Activated T-helper 17 cell treated with anti-CD3 and anti-CD28 coated beads, Interleukin-2, amount 50 U/mL, for 72 hours (primary cell): ENCODE measurements at regions not wholly inside any gene's neighbourhood (a gene's known extent, or its start where the extent isn't known, plus 50 kb on each side); places are given as distances from the start of the nearest gene placed in this dataset.
"Not testable (repeated sequence)": the region's sequence is repeated elsewhere in the genome, so short reads cannot be mapped to it uniquely, and the experiment has no call there.

ENCODE experiments used
- ATAC-seq: fragments of 150-1000 bp; cut with Tn5 transposase; replicated peaks from 2 replicates; pipeline ENCODE4 v1.10.0; 2021; ENCODE audit warnings: mild to moderate bottlenecking, moderate library complexity
- H3K27ac Mint-ChIP-seq: one replicate; pipeline ENCODE4 v1.8.0; 2022; ENCODE audit warnings: mixed read lengths
- H3K27me3 Mint-ChIP-seq: one replicate; pipeline ENCODE4 v1.8.0; 2022; ENCODE audit warnings: mixed read lengths
- H3K36me3 Mint-ChIP-seq: one replicate; pipeline ENCODE4 v1.8.0; 2022; ENCODE audit warnings: low read depth, mild to moderate bottlenecking, mixed read lengths
- H3K4me1 Mint-ChIP-seq: one replicate; pipeline ENCODE4 v1.8.0; 2022; ENCODE audit warnings: mixed read lengths
- H3K4me3 Mint-ChIP-seq: one replicate; pipeline ENCODE4 v1.8.0; 2022; ENCODE audit warnings: mild to moderate bottlenecking, mixed read lengths
- H3K9me3 Mint-ChIP-seq: one replicate; pipeline ENCODE4 v1.8.0; 2022; ENCODE audit warnings: mixed read lengths

GRCh38 chr7:54416678-54417077, 125.5 kb upstream of the VSTM2A start:
- peaks cover 18% of the 10 kb centered on the region for H3K9me3 Mint-ChIP-seq
- H3K36me3 Mint-ChIP-seq, result no peaks in the 10 kb centered on the region
- ATAC-seq, result no peak
- H3K4me3 Mint-ChIP-seq, result no peak overlapping the region
- no peaks in the 10 kb centered on the region for H3K27me3 Mint-ChIP-seq
- H3K27ac Mint-ChIP-seq, result no peak overlapping the region
- H3K4me1 Mint-ChIP-seq, result no peaks in the 10 kb centered on the region

GRCh38 chr7:54419209-54419608, 123.0 kb upstream of the VSTM2A start:
- H3K9me3 Mint-ChIP-seq, result peaks cover 8% of the 10 kb centered on the region
- H3K27ac Mint-ChIP-seq, result no peak overlapping the region
- ATAC-seq, result no peak
- H3K4me3 Mint-ChIP-seq, result no peak overlapping the region
- H3K36me3 Mint-ChIP-seq, result no peaks in the 10 kb centered on the region
- H3K4me1 Mint-ChIP-seq, result no peaks in the 10 kb centered on the region
- no peaks in the 10 kb centered on the region for H3K27me3 Mint-ChIP-seq

- H3K36me3 Mint-ChIP-seq, result no peaks in the 10 kb centered on the region
- H3K9me3 Mint-ChIP-seq, result peaks cover 18% of the 10 kb centered on the region
- ATAC-seq, result no peak
- no peaks in the 10 kb centered on the region for H3K4me1 Mint-ChIP-seq
- no peak overlapping the region for H3K27ac Mint-ChIP-seq
- H3K27me3 Mint-ChIP-seq, result no peaks in the 10 kb centered on the region
- no peak overlapping the region for H3K4me3 Mint-ChIP-seq
These were observed 115.8 kb upstream of the VSTM2A start for GRCh38 chr7:54426406-54426805.

- ATAC-seq, result no peak
- Mint-ChIP-seq H3K27ac (no peak overlapping the region), H3K36me3 (no peaks in the 10 kb centered on the region), H3K4me1 (no peaks in the 10 kb centered on the region), H3K4me3 (no peak overlapping the region), H3K27me3 (no peaks in the 10 kb centered on the region), H3K9me3 (peaks cover 18% of the 10 kb centered on the region)
These were observed 113.1 kb upstream of the VSTM2A start for GRCh38 chr7:54429111-54429510.

GRCh38 chr7:54439391-54439790, 102.8 kb upstream of the VSTM2A start:
- H3K9me3 Mint-ChIP-seq, result peaks cover 28% of the 10 kb centered on the region
- no peaks in the 10 kb centered on the region for H3K36me3 Mint-ChIP-seq
- no peak overlapping the region for H3K4me3 Mint-ChIP-seq
- no peaks in the 10 kb centered on the region for H3K4me1 Mint-ChIP-seq
- no peak overlapping the region for H3K27ac Mint-ChIP-seq
- no peaks in the 10 kb centered on the region for H3K27me3 Mint-ChIP-seq
- no peak for ATAC-seq

GRCh38 chr7:54444046-54444686, 98.0 kb upstream of the VSTM2A start:
- not testable (repeated sequence) for H3K27me3 Mint-ChIP-seq, H3K4me1 Mint-ChIP-seq, H3K4me3 Mint-ChIP-seq, H3K36me3 Mint-ChIP-seq, ATAC-seq, H3K27ac Mint-ChIP-seq
- H3K9me3 Mint-ChIP-seq, result peaks cover 13% of the 10 kb centered on the region

GRCh38 chr7:54453168-54453567, 89.0 kb upstream of the VSTM2A start:
- peaks cover 23% of the 10 kb centered on the region for H3K9me3 Mint-ChIP-seq
- not testable (repeated sequence) for H3K4me1 Mint-ChIP-seq, H3K27ac Mint-ChIP-seq, H3K27me3 Mint-ChIP-seq, H3K4me3 Mint-ChIP-seq, H3K36me3 Mint-ChIP-seq, ATAC-seq

- not testable (repeated sequence) for H3K27ac Mint-ChIP-seq, H3K36me3 Mint-ChIP-seq, H3K4me1 Mint-ChIP-seq, H3K4me3 Mint-ChIP-seq, ATAC-seq, H3K27me3 Mint-ChIP-seq
- peaks cover 23% of the 10 kb centered on the region for H3K9me3 Mint-ChIP-seq
These were observed 87.5 kb upstream of the VSTM2A start for GRCh38 chr7:54454700-54455099.

- H3K36me3 Mint-ChIP-seq, result no peaks in the 10 kb centered on the region
- H3K27ac Mint-ChIP-seq, result no peak overlapping the region
- no peak for ATAC-seq
- peaks cover 17% of the 10 kb centered on the region for H3K9me3 Mint-ChIP-seq
- no peak overlapping the region for H3K4me3 Mint-ChIP-seq
- H3K4me1 Mint-ChIP-seq, result no peaks in the 10 kb centered on the region
- H3K27me3 Mint-ChIP-seq, result no peaks in the 10 kb centered on the region
These were observed 77.1 kb upstream of the VSTM2A start for GRCh38 chr7:54465095-54465494.

- Mint-ChIP-seq H3K36me3 (no peaks in the 10 kb centered on the region), H3K27me3 (no peaks in the 10 kb centered on the region), H3K4me3 (no peak overlapping the region), H3K27ac (no peak overlapping the region), H3K4me1 (no peaks in the 10 kb centered on the region), H3K9me3 (peaks cover 12% of the 10 kb centered on the region)
- no peak for ATAC-seq
These were observed 72.4 kb upstream of the VSTM2A start for GRCh38 chr7:54469740-54470139.

- no peak overlapping the region for H3K4me3 Mint-ChIP-seq
These were observed 65.6 kb upstream of the VSTM2A start for GRCh38 chr7:54476609-54477008.

GRCh38 chr7:54477083-54477482, 65.1 kb upstream of the VSTM2A start:
- no peak overlapping the region for H3K4me3 Mint-ChIP-seq
- H3K27ac Mint-ChIP-seq, result no peak overlapping the region
- no peaks in the 10 kb centered on the region for H3K27me3 Mint-ChIP-seq
- no peak for ATAC-seq
- H3K36me3 Mint-ChIP-seq, result no peaks in the 10 kb centered on the region
- no peaks in the 10 kb centered on the region for H3K4me1 Mint-ChIP-seq
- H3K9me3 Mint-ChIP-seq, result peaks cover 12% of the 10 kb centered on the region

More at GRCh38 chr7:54476609-54477008, 65.6 kb upstream of the VSTM2A start:
- Mint-ChIP-seq H3K36me3 (no peaks in the 10 kb centered on the region), H3K27ac (no peak overlapping the region), H3K4me1 (no peaks in the 10 kb centered on the region), H3K27me3 (no peaks in the 10 kb centered on the region), H3K9me3 (peaks cover 12% of the 10 kb centered on the region)
- ATAC-seq, result no peak

GRCh38 chr7:54483523-54483922, 58.7 kb upstream of the VSTM2A start:
- H3K4me1 Mint-ChIP-seq, result no peaks in the 10 kb centered on the region
- H3K36me3 Mint-ChIP-seq, result no peaks in the 10 kb centered on the region
- H3K4me3 Mint-ChIP-seq, result no peak overlapping the region
- no peaks in the 10 kb centered on the region for H3K27me3 Mint-ChIP-seq
- H3K9me3 Mint-ChIP-seq, result peaks cover 19% of the 10 kb centered on the region
- no peak overlapping the region for H3K27ac Mint-ChIP-seq
- ATAC-seq, result no peak

GRCh38 chr7:54485044-54485443, 57.1 kb upstream of the VSTM2A start:
- H3K27me3 Mint-ChIP-seq, result no peaks in the 10 kb centered on the region
- no peak overlapping the region for H3K4me3 Mint-ChIP-seq
- no peaks in the 10 kb centered on the region for H3K4me1 Mint-ChIP-seq
- peaks cover 15% of the 10 kb centered on the region for H3K9me3 Mint-ChIP-seq
- ATAC-seq, result no peak
- H3K27ac Mint-ChIP-seq, result no peak overlapping the region
- H3K36me3 Mint-ChIP-seq, result no peaks in the 10 kb centered on the region
